Fibroblast of villous mesenchyme (primary cell): ENCODE measurements at regions not wholly inside any gene's neighbourhood (a gene's known extent, or its start where the extent isn't known, plus 50 kb on each side); places are given as distances from the start of the nearest gene placed in this dataset.

Source experiments
- DNase-seq: peaks from one replicate; pipeline ENCODE4 v3.0.0-alpha.2; 2010; ENCODE audit warnings: low read depth
- H3K4me3 ChIP-seq: 2 replicates; pipeline ENCODE4 v1.5.1; 2011; ENCODE audit warnings: low read depth, mild to moderate bottlenecking, low read length
- TF ChIP-seq, protein P1 (sequence below): IDR thresholded peaks from 2 replicates; pipeline ENCODE4 v1.5.1; 2012; ENCODE audit warnings: low read depth, mild to moderate bottlenecking, low read length; ENCODE audit not compliant: insufficient read depth

DNA sequence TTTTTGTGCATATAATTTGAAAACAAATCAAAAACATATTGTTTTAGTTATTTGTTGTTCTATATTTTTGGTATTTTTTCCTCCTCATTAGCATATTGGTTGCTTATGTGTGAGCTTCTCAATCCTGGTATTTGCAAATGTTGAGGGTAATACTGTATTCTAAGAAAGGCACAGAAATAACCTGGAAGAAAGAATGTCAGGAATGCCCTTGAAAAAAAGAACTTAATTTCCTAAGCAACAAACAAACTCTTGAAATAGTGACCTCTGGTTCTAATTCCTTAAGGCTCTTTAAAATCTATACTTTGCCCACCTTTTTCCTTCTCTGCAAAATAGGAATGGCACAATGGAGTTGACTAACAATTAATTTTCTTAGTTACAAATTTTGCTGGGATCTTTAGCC is 117.5 kb downstream of the HMHB1 start:
- no peak overlapping the region for H3K4me3 ChIP-seq
- no peak for DNase-seq
- TF ChIP-seq, protein P1, sequence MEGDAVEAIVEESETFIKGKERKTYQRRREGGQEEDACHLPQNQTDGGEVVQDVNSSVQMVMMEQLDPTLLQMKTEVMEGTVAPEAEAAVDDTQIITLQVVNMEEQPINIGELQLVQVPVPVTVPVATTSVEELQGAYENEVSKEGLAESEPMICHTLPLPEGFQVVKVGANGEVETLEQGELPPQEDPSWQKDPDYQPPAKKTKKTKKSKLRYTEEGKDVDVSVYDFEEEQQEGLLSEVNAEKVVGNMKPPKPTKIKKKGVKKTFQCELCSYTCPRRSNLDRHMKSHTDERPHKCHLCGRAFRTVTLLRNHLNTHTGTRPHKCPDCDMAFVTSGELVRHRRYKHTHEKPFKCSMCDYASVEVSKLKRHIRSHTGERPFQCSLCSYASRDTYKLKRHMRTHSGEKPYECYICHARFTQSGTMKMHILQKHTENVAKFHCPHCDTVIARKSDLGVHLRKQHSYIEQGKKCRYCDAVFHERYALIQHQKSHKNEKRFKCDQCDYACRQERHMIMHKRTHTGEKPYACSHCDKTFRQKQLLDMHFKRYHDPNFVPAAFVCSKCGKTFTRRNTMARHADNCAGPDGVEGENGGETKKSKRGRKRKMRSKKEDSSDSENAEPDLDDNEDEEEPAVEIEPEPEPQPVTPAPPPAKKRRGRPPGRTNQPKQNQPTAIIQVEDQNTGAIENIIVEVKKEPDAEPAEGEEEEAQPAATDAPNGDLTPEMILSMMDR: no peak

DNA sequence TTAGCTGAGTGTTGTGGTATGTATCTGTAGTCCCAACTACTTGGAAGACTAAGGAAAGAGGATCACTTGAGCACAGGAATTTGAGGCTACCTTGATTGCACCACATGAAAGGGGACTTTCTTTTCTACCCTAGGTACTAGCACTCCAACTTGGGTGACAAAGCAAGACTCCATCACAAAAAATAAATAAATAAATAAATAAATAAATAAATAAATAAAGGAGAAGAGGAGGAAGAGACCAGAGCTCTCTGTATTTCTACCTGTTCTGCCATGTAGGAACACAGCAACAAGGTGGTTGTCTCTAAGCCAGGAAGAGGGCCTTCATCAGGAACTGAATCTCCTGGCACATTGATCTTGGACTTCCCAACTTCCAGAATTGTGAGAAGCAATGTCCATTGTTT is 118.6 kb downstream of the HMHB1 start:
- no peak for DNase-seq
- TF ChIP-seq, protein P1: no peak
- H3K4me3 ChIP-seq: no peak overlapping the region

DNA sequence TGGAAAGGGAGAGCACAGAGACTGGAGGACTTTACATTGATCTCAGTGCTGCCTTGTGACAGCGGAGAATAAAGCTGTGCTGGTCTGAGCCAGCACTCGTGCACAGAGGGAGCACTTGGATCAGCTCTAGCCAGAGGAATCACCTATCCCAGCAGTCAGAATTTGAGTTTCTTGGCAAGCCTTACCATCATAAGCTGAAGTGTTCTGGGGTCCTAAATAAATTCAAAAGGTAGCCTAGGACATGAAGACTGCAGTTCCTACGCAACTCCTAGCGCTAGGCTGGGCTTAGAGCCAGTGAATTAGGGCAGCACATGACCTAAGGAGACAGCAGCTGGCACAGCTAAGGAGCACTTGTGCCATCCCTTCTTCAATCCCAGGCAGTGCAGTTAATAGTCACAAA is 119.5 kb downstream of the HMHB1 start:
- TF ChIP-seq, protein P1: no peak
- H3K4me3 ChIP-seq: no peak overlapping the region
- DNase-seq: no peak

DNA sequence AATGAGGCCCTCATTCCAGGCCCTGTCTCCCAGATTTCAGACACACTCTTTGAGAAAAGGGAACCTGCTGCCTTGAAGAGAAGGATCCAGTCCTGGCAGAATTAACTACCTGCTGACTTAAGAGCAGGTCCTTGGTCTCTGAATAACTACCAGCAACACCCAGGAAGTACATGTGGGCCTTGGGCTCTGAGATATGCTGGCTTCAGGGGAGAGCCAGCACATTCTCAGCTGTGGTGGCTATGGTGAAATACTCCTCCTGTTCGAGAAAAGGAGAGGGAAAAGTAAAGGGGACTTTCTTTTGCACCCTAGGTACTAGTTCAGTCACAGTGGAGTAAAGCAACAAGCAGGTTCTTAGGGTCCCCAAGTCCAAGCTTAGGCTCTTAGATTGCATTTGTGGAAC is 120.0 kb downstream of the HMHB1 start:
- H3K4me3 ChIP-seq: no peak overlapping the region
- TF ChIP-seq, protein P1: no peak
- no peak for DNase-seq

DNA sequence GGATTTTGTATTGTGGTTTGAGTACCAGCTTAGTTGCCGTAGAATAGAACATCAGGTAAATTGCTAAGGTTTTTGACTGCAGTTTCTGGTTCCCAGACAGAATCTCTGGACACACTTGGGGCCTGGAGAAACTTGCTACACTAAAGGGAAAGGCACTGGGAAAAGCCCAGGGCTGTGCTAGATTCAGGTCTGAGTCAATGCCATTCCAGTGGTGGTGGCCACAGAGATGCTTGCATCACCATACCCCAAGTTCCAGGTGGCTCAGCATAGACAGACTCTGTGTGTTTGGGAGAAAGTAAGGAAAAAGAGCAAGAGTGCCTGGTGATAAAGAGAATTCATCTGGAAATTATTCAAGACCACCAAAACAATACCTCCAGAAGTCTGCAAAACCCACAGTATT is 120.6 kb downstream of the HMHB1 start:
- H3K4me3 ChIP-seq: no peak overlapping the region
- TF ChIP-seq, protein P1: no peak
- no peak for DNase-seq

DNA sequence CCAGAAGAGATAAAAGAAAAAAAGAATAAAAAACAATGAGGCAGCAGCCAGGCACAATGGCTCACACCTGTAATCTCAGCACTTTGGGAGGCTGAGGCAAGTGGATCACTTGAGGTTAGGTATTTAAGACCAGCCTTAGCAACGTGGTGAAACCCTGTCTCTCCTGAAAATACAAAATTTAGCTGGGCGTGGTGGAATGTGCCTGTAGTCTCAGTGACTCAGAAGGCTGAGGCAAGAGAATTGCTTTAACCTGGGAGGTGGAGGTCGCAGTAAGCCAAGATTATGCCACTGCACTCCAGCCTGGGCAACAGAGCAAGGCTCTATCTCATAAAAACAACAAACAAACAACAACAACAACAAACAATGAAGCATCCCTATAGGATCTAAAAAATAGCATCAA is 121.5 kb downstream of the HMHB1 start:
- no peak overlapping the region for H3K4me3 ChIP-seq
- TF ChIP-seq, protein P1: no peak
- no peak for DNase-seq

DNA sequence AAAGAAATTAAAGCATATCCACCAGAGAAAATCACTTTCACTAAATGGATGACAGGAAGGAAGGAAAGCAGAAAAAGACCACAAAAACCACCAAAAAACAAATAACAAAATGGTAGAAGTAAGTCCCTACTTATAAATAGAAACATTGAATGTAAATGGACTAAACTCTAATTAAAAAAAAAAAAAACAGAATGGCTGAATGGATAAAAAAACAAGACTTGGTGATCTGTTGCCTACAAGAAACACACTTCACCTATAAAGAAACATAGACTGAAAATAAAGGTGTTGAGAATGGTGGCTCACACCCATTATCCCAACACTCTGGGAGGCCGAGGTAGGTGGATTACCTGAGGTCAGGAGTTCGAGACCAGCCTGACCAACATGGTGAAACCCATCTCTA is 122.9 kb downstream of the HMHB1 start:
- DNase-seq: no peak
- no peak overlapping the region for H3K4me3 ChIP-seq
- TF ChIP-seq, protein P1: no peak
